A549 (cell line): ENCODE measurements at regions not wholly inside any gene's neighbourhood (a gene's known extent, or its start where the extent isn't known, plus 50 kb on each side); places are given as distances from the start of the nearest gene placed in this dataset.

Experiments
- ATAC-seq, 2 experiments: fragments of 200-7000 bp in 1 of 2; fragments of >200 bp in 1 of 2; cut with Nextera tagmentation in 1 of 2; cut with Tn5 transposase in 1 of 2; 3 replicates each; pipeline versions ENCODE4 v1.8.0 to v1.9.1; 2018 to 2020; ENCODE audit warnings: mild to moderate bottlenecking in 1 of 2, moderate library complexity in 1 of 2
- CTCF ChIA-PET: fragments of 300-600 bp; sonication (Branson Sonifier 250); formaldehyde crosslinking; extraction: SDS; loops from one replicate; lab custom pipeline; 2021; ENCODE audit warnings: antibody characterized with exemption, inconsistent platforms; lab: Yijun Ruan, JAX
- POLR2A ChIA-PET: fragments of 350-600 bp; formaldehyde crosslinking; extraction: SDS; loops from one replicate; lab custom pipeline; 2021; ENCODE audit warnings: antibody characterized with exemption, inconsistent platforms; lab: Yijun Ruan, JAX
- DNase-seq, 2 experiments: peaks; one replicate each; pipeline versions ENCODE4 v3.0.0 to v3.0.0-alpha.2; 2011 to 2016; ENCODE audit warnings: low read depth in 1 of 2, low spot score in 1 of 2
- FAIRE-seq: peaks from 2 replicates; lab custom pipeline; 2011; peaks lifted over from hg19 to GRCh38; lab: Jason Lieb, UNC
- H3K27ac ChIP-seq, 2 experiments: fragments of >200 bp; sonication (Bioruptor Twin); formaldehyde crosslinking; 3 replicates each; pipeline ENCODE4 v1.5.1; 2016 to 2017
- H3K4me1 ChIP-seq: fragments of >200 bp; sonication (Bioruptor Twin); formaldehyde crosslinking; 3 replicates; pipeline ENCODE4 v1.6.1; 2016
- H3K4me2 ChIP-seq: fragments of >200 bp; sonication (Bioruptor Twin); formaldehyde crosslinking; 3 replicates; pipeline ENCODE4 v1.6.1; 2016
- H3K4me3 ChIP-seq: fragments of >200 bp; sonication (Bioruptor Twin); formaldehyde crosslinking; 3 replicates; pipeline ENCODE4 v1.5.1; 2016
- H3K9me3 ChIP-seq: fragments of >200 bp; sonication (Bioruptor Twin); formaldehyde crosslinking; 3 replicates; pipeline ENCODE4 v1.6.1; 2016
- BHLHE40 ChIP-seq: IDR thresholded peaks from 2 replicates; pipeline ENCODE4 v1.6.1; 2012; ENCODE audit warnings: low read depth, low read length, inconsistent platforms
- CBX2 ChIP-seq: fragments of 200-600 bp; sonication (generic); IDR thresholded peaks from 2 replicates; pipeline ENCODE4 v1.6.1; 2016; ENCODE audit warnings: low read depth, mild to moderate bottlenecking, borderline replicate concordance
- CBX8 ChIP-seq: fragments of 200-600 bp; sonication (generic); IDR thresholded peaks from 2 replicates; pipeline ENCODE4 v1.6.1; 2016
- CEBPB ChIP-seq, 2 experiments: fragments of >200 bp in 1 of 2; sonication (Bioruptor Twin) in 1 of 2; formaldehyde crosslinking in 1 of 2; IDR thresholded peaks; 2 replicates each; pipeline ENCODE4 v1.6.1; 2012 to 2016
- CHD2 ChIP-seq: fragments of 150-350 bp; IDR thresholded peaks from 2 replicates; pipeline ENCODE4 v1.6.1; 2014; ENCODE audit warnings: low read length; ENCODE audit not compliant: partially characterized antibody
- CHD4 ChIP-seq: fragments of 200-600 bp; sonication (generic); IDR thresholded peaks from 2 replicates; pipeline ENCODE4 v1.6.1; 2016; ENCODE audit warnings: antibody characterized with exemption, mild to moderate bottlenecking, borderline replicate concordance
- FOSB ChIP-seq: fragments of 250-450 bp; sonication (Bioruptor Pico); IDR thresholded peaks from 2 replicates; pipeline ENCODE4 v1.5.0; 2020; ENCODE audit warnings: mild to moderate bottlenecking, moderate library complexity
- FOXS1 ChIP-seq: fragments of 250-450 bp; sonication (Bioruptor Pico); IDR thresholded peaks from 2 replicates; pipeline ENCODE4 v1.5.0; 2020; ENCODE audit warnings: mild to moderate bottlenecking, moderate library complexity
- HDAC2 ChIP-seq: fragments of 200-600 bp; sonication (generic); IDR thresholded peaks from 2 replicates; pipeline ENCODE4 v1.6.1; 2016
- HES2 ChIP-seq: fragments of >200 bp; sonication (Bioruptor Twin); formaldehyde crosslinking; IDR thresholded peaks from 2 replicates; pipeline ENCODE4 v1.6.1; 2016
- HEYL ChIP-seq: fragments of 250-450 bp; sonication (Bioruptor Pico); IDR thresholded peaks from 2 replicates; pipeline ENCODE4 v1.8.0; 2021; ENCODE audit warnings: mild to moderate bottlenecking, moderate library complexity
- HOXB5 ChIP-seq: fragments of 250-450 bp; sonication (Bioruptor Pico); IDR thresholded peaks from 2 replicates; pipeline ENCODE4 v1.5.0; 2020; ENCODE audit warnings: mild to moderate bottlenecking, moderate library complexity
- JUNB ChIP-seq: fragments of >200 bp; sonication (Bioruptor Twin); formaldehyde crosslinking; IDR thresholded peaks from 2 replicates; pipeline ENCODE4 v1.6.1; 2016
- KDM5A ChIP-seq: fragments of 200-600 bp; sonication (generic); IDR thresholded peaks from 2 replicates; pipeline ENCODE4 v1.6.1; 2016; ENCODE audit warnings: antibody characterized with exemption, mild to moderate bottlenecking
- MAX ChIP-seq: IDR thresholded peaks from 2 replicates; pipeline ENCODE4 v1.6.1; 2012
- MAZ ChIP-seq: fragments of 150-350 bp; IDR thresholded peaks from 2 replicates; pipeline ENCODE4 v1.6.1; 2014; ENCODE audit warnings: antibody characterized with exemption, low read depth, low read length, borderline replicate concordance
- MYC ChIP-seq: IDR thresholded peaks from 2 replicates; pipeline ENCODE4 v1.6.1; 2012; ENCODE audit warnings: mild to moderate bottlenecking, inconsistent platforms, low read length, improper control_type of control experiment, borderline replicate concordance
- NFE2L2 ChIP-seq: fragments of 150-350 bp; conservative IDR thresholded peaks from 2 replicates; pipeline ENCODE4 v1.6.1; 2014; ENCODE audit warnings: low read length
- NPAS2 ChIP-seq: fragments of 250-450 bp; sonication (Bioruptor Pico); IDR thresholded peaks from 2 replicates; pipeline ENCODE4 v1.8.0; 2022; ENCODE audit warnings: mild to moderate bottlenecking, moderate library complexity, borderline replicate concordance
- NR3C1 ChIP-seq: fragments of >200 bp; sonication (Bioruptor Twin); formaldehyde crosslinking; IDR thresholded peaks from 3 replicates; pipeline ENCODE4 v1.6.1; 2017
- PHF8 ChIP-seq: fragments of 200-600 bp; sonication (generic); IDR thresholded peaks from 2 replicates; pipeline ENCODE4 v1.6.1; 2016; ENCODE audit warnings: low read depth, mild to moderate bottlenecking, antibody characterized with exemption, moderate library complexity, borderline replicate concordance
- RAD21 ChIP-seq, 2 experiments: fragments of >200 bp in 1 of 2; sonication (Bioruptor Twin) in 1 of 2; formaldehyde crosslinking in 1 of 2; IDR thresholded peaks in 1 of 2; conservative IDR thresholded peaks in 1 of 2; 2 replicates in 1 of 2; 3 replicates in 1 of 2; pipeline ENCODE4 v1.6.1; 2012 to 2018; ENCODE audit warnings: inconsistent platforms in 1 of 2
- RFX5 ChIP-seq: fragments of 450-650 bp; IDR thresholded peaks from 2 replicates; pipeline ENCODE4 v1.7.1; 2014; ENCODE audit warnings: antibody characterized with exemption, mild to moderate bottlenecking, moderate library complexity
- SMC3 ChIP-seq: fragments of >200 bp; sonication (Bioruptor Twin); formaldehyde crosslinking; IDR thresholded peaks from 3 replicates; pipeline ENCODE4 v1.6.1; 2018; ENCODE audit warnings: inconsistent platforms
- SREBF2 ChIP-seq: fragments of 450-650 bp; IDR thresholded peaks from 2 replicates; pipeline ENCODE4 v1.6.1; 2014; ENCODE audit warnings: mild to moderate bottlenecking, moderate library complexity
- ZC3H11A ChIP-seq: fragments of 450-650 bp; IDR thresholded peaks from 2 replicates; pipeline ENCODE4 v1.6.1; 2014; ENCODE audit warnings: antibody characterized with exemption, mild to moderate bottlenecking
- ZNF302 ChIP-seq: fragments of 250-450 bp; sonication (Bioruptor Pico); IDR thresholded peaks from 2 replicates; pipeline ENCODE4 v1.9.0; 2021; ENCODE audit warnings: inconsistent platforms, mild to moderate bottlenecking, moderate library complexity
- ZSCAN20 ChIP-seq: fragments of 250-450 bp; sonication (Bioruptor Pico); IDR thresholded peaks from 2 replicates; pipeline ENCODE4 v1.8.0; 2022; ENCODE audit warnings: mild to moderate bottlenecking, moderate library complexity
- WGBS: methylation state at CpG from one replicate; pipeline ENCODE4 v1.1.6; 2017; ENCODE audit errors: missing lambda C conversion rate; 5-methylcytosine and 5-hydroxymethylcytosine counted together
- TF ChIP-seq, protein P1 (sequence below): fragments of 250-450 bp; sonication (Bioruptor Pico); IDR thresholded peaks from 2 replicates; pipeline ENCODE4 v1.5.0; 2021; ENCODE audit warnings: mild to moderate bottlenecking, moderate library complexity, borderline replicate concordance
- TF ChIP-seq, protein P2 (sequence below): fragments of 200-600 bp; sonication (generic); IDR thresholded peaks from 2 replicates; pipeline ENCODE4 v1.6.1; 2016; ENCODE audit warnings: antibody characterized with exemption, mild to moderate bottlenecking, moderate library complexity
- TF ChIP-seq, protein P3 (sequence below): fragments of >200 bp; sonication (Bioruptor Twin); formaldehyde crosslinking; IDR thresholded peaks from 3 replicates; pipeline ENCODE4 v1.5.1; 2016

DNA sequence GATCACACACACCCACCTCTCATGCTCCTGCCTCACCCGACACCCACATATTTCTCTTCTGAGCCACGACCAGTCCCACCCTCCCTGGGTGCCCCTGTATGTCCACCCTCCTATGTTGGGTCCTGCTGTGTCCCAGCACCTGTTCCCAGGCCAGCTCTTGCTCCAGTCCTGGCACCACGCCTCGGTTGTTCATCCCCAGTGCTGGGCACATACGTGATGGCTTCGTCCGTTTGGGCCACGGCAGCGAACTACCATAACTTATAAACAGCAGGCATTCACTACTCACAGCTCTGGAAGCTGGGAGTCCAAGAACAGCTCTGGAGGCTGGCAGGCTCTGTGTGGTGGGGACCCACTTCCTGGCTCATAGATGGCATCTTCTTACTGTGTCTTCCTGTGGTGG, 116.9 kb downstream of the BRD1 start (continued):
- TF ChIP-seq MAX (no peak), CBX2 (no peak)

- 0% methylated on average over 4 of the region's 4 CpGs for WGBS
- no peak for DNase-seq
- FAIRE-seq, result no peak
These were observed 118.2 kb downstream of the BRD1 start for GRCh38 chr22:49709464-49709863.

DNA sequence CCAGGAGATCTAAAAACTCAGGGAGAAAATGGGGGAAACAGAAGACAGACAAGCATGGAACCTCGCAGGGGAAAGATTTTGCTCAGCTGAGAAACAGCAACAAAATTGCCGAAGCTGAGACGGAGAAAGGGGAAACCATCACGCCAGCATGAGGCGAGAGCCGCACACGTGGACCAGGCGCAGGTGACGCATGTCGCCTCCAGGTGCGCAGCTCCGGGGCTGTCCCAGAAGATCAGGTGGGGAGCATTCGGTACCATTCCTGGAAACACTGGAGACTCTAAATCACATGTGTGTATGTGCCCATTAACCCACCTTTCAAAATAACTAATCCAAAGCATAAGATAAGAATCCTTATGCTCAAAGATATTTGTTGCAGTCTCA, 121.7 kb downstream of the BRD1 start:
- CTCF ChIA-PET, result interaction anchor here (1.6 kb wide), 1 partner anchor 13 kb away, joined by 4 read pairs; no protein-coding TSS in a partner anchor

More at GRCh38 chr22:49709464-49709863, 118.2 kb downstream of the BRD1 start:
- Histone ChIP-seq H3K9me3 (no peaks in the 10 kb centered on the region), H3K4me2 (no peak overlapping the region), H3K4me3 (no peak overlapping the region), H3K27ac (no peak overlapping the region), H3K4me1 (no peaks in the 10 kb centered on the region)
- CTCF ChIA-PET, result interaction anchor here (1.0 kb wide), 1 partner anchor 15 kb away, joined by 3 read pairs; no protein-coding TSS in a partner anchor
- TF ChIP-seq RFX5, result no peak
- TF ChIP-seq PHF8, result no peak
- TF ChIP-seq NFE2L2, result no peak
- TF ChIP-seq BHLHE40, result no peak
- TF ChIP-seq SMC3, result no peak
- TF ChIP-seq ZSCAN20, result no peak
- TF ChIP-seq HDAC2, result no peak
- no peak for TF ChIP-seq HOXB5
- TF ChIP-seq, all 56 proteins: peak for 0
- POLR2A ChIA-PET, result no interaction called here
- no peak for ATAC-seq

GRCh38 chr22:49705216-49705971, 122.3 kb downstream of the BRD1 start:
- Histone ChIP-seq H3K27ac (no peak overlapping the region), H3K4me1 (no peaks in the 10 kb centered on the region), H3K9me3 (peaks cover 3% of the 10 kb centered on the region; the same call in 1 of the 3 replicates), H3K4me3 (no peak overlapping the region), H3K4me2 (no peak overlapping the region)
- no peak for DNase-seq
- POLR2A ChIA-PET, result no interaction called here
- CTCF ChIA-PET, result interaction anchor here (1.6 kb wide), 1 partner anchor 14 kb away, joined by 4 read pairs; no protein-coding TSS in a partner anchor
- FAIRE-seq, result no peak
- no peak for ATAC-seq
- 37% methylated on average over 9 of the region's 22 CpGs for WGBS
- no peak for TF ChIP-seq MAZ
- no peak for TF ChIP-seq RAD21 (conservative IDR thresholded peaks at IDR 0.05 in 1 of 2, IDR thresholded peaks at IDR 0.05 in 1 of 2)
- TF ChIP-seq, protein P1, sequence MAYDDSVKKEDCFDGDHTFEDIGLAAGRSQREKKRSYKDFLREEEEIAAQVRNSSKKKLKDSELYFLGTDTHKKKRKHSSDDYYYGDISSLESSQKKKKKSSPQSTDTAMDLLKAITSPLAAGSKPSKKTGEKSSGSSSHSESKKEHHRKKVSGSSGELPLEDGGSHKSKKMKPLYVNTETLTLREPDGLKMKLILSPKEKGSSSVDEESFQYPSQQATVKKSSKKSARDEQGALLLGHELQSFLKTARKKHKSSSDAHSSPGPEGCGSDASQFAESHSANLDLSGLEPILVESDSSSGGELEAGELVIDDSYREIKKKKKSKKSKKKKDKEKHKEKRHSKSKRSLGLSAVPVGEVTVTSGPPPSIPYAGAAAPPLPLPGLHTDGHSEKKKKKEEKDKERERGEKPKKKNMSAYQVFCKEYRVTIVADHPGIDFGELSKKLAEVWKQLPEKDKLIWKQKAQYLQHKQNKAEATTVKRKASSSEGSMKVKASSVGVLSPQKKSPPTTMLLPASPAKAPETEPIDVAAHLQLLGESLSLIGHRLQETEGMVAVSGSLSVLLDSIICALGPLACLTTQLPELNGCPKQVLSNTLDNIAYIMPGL (CRISPR knock-in tag), result no peak
- no peak for TF ChIP-seq HOXB5
- no peak for TF ChIP-seq HES2
- TF ChIP-seq, protein P2, sequence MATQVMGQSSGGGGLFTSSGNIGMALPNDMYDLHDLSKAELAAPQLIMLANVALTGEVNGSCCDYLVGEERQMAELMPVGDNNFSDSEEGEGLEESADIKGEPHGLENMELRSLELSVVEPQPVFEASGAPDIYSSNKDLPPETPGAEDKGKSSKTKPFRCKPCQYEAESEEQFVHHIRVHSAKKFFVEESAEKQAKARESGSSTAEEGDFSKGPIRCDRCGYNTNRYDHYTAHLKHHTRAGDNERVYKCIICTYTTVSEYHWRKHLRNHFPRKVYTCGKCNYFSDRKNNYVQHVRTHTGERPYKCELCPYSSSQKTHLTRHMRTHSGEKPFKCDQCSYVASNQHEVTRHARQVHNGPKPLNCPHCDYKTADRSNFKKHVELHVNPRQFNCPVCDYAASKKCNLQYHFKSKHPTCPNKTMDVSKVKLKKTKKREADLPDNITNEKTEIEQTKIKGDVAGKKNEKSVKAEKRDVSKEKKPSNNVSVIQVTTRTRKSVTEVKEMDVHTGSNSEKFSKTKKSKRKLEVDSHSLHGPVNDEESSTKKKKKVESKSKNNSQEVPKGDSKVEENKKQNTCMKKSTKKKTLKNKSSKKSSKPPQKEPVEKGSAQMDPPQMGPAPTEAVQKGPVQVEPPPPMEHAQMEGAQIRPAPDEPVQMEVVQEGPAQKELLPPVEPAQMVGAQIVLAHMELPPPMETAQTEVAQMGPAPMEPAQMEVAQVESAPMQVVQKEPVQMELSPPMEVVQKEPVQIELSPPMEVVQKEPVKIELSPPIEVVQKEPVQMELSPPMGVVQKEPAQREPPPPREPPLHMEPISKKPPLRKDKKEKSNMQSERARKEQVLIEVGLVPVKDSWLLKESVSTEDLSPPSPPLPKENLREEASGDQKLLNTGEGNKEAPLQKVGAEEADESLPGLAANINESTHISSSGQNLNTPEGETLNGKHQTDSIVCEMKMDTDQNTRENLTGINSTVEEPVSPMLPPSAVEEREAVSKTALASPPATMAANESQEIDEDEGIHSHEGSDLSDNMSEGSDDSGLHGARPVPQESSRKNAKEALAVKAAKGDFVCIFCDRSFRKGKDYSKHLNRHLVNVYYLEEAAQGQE, result no peak
- no peak for TF ChIP-seq ZNF302 (CRISPR knock-in tag)
- TF ChIP-seq, protein P3, sequence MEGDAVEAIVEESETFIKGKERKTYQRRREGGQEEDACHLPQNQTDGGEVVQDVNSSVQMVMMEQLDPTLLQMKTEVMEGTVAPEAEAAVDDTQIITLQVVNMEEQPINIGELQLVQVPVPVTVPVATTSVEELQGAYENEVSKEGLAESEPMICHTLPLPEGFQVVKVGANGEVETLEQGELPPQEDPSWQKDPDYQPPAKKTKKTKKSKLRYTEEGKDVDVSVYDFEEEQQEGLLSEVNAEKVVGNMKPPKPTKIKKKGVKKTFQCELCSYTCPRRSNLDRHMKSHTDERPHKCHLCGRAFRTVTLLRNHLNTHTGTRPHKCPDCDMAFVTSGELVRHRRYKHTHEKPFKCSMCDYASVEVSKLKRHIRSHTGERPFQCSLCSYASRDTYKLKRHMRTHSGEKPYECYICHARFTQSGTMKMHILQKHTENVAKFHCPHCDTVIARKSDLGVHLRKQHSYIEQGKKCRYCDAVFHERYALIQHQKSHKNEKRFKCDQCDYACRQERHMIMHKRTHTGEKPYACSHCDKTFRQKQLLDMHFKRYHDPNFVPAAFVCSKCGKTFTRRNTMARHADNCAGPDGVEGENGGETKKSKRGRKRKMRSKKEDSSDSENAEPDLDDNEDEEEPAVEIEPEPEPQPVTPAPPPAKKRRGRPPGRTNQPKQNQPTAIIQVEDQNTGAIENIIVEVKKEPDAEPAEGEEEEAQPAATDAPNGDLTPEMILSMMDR, result no peak
- TF ChIP-seq SREBF2, result no peak
- TF ChIP-seq FOXS1 (CRISPR knock-in tag), result no peak
- no peak for TF ChIP-seq CBX8

More for the DNA sequence above, 121.7 kb downstream of the BRD1 start:
- no peak for FAIRE-seq
- Histone ChIP-seq H3K4me1 (no peaks in the 10 kb centered on the region), H3K9me3 (peaks cover 3% of the 10 kb centered on the region; the same call in 1 of the 3 replicates), H3K27ac (no peak overlapping the region), H3K4me3 (no peak overlapping the region), H3K4me2 (no peak overlapping the region)
- 40% methylated on average over 11 of the region's 13 CpGs for WGBS
- POLR2A ChIA-PET, result no interaction called here
- DNase-seq, result no peak
- TF ChIP-seq ZC3H11A (no peak), CHD4 (no peak), JUNB (no peak), NR3C1 (no peak), BHLHE40 (no peak), HEYL (CRISPR knock-in tag) (no peak), CEBPB (IDR thresholded peaks at IDR 0.05) (no peak), NPAS2 (CRISPR knock-in tag) (no peak), KDM5A (no peak), NFE2L2 (no peak), CHD2 (no peak), FOSB (CRISPR knock-in tag) (no peak), MYC (no peak), ZSCAN20 (no peak), CBX8 (no peak)
- ATAC-seq, result no peak
